G401.6 (cell line): ENCODE measurements at regions not wholly inside any gene's neighbourhood (a gene's known extent, or its start where the extent isn't known, plus 50 kb on each side); places are given as distances from the start of the nearest gene placed in this dataset.

Source experiments
- FAIRE-seq: peaks from 2 replicates; lab custom pipeline; 2012; peaks lifted over from hg19 to GRCh38; lab: Jason Lieb, UNC

DNA sequence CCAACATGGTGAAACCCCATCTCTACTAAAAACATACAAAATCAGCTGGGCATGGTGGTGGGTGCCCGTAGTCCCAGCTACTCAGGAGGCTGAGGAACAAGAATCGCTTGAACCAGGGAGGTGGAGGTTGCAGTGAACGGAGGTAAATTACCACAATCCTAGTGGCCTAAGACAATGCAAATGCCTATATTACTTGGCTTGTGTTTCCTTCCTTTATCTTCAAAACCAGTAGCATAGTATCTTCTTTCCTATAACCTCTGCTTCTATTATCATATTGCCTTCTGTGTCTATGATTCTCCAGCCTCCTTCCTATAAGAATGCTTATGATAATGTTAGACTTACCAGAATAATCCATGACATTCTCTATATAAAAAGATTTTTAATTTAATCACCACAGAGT, 156.2 kb upstream of the RGS18 start:
- no peak for FAIRE-seq

DNA sequence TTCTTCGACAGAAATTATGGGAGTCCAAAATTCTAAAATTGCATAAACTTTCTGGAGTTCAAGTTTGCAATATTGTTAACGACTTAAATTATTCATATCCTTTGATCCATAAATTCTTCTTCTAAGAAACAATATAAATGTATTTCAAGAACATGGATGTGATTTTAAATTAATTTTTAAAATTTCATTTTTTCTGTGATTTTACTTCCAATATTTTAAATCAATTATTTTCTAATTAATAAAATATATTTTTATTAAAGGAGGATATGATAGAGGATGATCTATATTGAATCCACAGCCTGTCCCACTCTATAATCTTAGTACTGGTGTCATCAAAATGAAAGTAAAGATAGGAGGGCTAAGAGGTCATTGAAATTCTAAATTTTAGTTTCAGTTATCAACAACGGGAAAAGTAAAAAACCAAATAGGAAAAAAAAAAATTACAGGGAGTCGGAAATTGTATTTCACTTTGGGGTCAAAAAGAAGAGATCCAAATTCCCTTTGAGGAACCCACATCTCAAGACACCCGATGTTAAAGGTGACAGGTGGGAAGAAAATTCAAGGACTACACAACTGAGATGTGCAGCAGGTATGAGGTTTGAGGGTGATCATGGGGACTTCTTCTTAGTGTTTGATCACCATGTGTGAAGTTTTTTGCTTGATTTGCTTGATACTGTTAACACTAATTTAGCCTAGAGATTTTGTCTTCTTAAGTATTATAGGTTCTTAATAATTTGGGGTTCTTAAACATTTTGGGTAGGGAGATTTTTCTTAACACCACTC, 154.8 kb upstream of the RGS18 start:
- FAIRE-seq = peak; percentile 67

DNA sequence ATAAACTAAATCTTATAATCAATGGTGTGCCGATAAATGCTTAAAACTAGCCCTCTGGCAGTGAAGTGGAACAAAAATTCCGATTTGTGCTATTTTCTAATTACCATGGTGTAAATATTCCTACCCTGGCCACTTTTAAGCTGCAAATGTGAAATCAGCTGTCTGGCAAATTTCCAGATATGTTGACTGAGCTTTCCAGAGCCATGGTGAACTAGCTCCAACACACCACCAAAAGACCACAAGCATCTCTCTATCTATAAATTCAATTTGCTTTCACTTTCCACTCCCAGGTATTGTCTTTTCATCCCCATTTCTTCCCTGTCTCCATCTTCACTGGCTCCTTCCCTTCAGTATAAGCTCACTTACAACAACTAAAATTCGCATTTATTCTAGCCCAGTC, 152.3 kb upstream of the RGS18 start:
- FAIRE-seq = no peak

DNA sequence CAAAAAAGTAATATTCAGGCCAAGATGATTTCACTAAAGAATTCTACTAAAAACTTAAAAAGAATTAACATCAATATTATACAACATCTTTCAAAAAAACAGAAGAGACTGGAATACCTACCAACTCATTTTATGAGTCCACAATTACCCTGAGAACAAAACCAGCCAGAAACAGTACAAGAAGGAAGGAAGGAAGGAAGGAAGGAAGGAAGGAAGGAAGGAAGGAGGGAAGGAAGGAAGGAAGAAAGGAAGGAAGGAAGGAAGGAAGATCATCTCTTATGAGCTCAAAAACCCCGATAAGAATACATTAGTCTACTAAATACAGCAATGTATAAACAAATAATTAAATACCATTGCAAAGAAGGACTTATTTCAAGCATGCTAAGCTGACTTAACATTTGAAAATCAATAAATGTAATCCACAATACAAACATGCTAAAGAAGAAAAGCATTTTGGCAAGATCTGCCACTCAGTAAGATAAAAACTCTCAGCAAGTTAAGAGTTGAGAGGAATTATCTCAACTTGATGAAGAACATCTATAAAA, 149.9 kb upstream of the RGS18 start:
- FAIRE-seq = no peak

DNA sequence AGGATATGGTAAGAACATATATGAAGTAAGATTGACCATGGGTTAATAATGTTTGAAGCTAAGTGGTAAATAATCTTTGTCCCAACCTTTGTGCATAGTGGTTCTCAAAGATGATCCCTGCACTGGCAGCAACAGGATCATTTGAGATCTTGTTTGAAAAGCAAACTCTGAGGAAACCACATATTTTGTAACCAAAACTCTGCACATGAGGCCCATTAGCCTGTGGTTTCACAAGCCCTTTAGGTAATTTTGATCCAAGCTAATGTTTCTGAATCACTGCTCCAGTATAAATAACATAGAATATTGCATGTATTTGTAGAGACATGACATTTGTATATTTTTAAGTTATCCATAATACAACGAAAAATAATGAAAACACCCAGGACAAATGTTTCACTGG, 147.9 kb upstream of the RGS18 start:
- FAIRE-seq = no peak

DNA sequence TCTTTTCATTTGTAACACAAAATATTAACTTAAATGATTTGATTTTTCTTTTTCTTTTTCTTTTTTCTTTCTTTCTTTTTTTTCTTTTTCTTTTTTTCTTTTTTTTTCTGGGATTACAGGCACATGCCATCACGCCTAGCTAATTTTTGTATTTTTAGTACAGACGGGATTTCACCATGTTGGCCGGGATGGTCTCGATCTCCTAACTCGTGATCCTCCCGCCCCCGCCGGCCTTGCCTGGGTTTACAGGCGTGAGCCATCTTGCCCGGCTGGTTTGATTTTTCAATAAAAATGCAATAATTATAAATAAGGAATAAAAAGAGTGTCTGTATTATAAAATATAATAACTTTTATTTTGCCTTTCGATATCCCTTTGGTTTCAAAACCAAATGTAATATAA, 146.7 kb upstream of the RGS18 start:
- FAIRE-seq = no peak

DNA sequence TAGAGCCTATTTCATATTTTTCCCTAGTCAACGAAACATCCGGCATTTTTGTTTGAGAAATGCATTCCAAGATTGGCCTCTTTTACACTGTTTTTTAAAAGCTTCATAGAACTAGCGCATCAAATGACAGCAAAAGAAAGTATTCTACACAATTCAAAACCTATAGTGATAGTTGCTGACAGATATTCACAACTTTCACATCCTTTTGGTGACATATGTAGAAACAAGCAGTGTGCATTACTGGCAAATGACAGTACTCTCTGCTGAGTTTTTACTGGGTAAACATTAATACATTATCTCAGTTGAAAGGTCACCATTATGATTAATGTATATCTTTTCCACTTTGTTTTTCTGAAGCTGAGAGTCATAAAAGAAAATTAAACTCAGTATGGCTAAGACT, 135.4 kb upstream of the RGS18 start:
- no peak for FAIRE-seq

DNA sequence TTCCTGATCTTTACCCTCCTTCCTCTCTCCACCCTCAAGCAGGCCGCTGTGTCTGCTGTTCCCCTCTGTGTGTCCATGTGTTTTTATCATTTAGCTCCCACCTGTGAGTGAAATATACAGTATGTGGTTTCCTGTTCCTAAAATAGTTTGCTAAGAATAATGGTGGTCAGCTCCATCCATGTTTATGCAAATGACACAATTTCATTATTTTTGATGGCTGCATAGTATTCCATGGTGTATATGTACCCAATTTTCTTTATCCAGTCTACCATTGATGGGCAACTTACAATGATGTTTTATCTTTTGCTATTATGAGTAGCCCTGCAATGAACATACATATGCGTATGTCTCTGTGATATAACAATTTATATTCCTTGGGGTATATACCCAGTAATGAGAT, 133.4 kb upstream of the RGS18 start:
- FAIRE-seq = no peak

DNA sequence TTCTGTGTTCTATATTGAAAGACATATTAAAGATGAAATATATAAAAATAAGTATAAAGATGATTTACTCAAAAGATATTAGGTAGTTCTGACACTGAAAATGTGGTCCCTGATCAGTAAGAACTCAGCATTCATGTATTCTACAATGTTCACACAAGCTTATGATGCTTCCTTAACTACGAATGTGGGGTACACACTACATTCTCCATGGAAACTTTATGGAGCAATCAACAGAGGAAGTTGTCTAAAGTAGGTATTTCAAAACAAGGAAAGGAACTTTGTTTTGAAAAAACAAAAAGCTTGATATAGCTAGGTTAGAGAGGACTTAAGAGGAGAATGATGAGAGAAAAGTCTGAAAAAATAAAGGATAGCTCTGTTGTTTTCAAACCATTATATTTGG, 119.7 kb upstream of the RGS18 start:
- no peak for FAIRE-seq

DNA sequence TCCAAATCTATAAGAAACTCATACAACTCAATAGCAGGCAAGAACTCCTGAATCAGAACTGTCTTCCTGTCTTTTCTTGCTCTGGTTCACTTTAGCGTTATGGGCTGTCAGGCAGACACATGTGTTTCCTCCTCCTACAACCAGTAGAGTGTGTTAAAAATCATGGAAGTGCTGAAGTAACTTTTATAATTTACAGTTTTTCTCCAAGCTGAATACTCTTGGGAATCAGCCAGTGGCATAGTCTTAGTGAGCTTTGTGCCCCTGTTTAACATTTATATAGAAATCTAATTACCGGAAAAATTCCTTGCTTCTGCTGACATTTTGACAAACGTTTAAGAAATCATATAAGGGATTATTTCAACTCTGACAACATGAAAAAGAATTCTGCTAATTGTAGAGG, 113.1 kb upstream of the RGS18 start:
- FAIRE-seq = no peak

DNA sequence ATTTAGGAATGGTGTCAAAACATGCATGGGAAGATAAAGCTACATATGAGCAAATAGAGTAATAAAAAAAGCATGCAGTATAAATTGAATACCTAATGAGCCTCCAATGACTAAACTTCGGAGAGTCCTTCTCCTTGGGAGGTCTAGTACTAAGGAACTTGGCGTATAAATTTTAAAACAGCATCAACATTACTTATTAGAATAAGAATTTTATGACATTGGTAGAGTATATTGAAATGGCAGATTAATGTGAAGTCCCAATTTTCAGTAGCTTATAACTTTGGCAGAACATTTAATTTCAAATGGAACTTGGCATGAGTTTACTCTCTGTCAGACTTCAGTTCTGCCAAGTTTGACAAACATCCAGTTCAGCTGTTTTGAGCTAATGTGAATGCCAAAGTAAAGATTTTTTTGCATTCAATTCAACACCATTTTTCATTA, 104.7 kb upstream of the RGS18 start:
- FAIRE-seq = no peak

DNA sequence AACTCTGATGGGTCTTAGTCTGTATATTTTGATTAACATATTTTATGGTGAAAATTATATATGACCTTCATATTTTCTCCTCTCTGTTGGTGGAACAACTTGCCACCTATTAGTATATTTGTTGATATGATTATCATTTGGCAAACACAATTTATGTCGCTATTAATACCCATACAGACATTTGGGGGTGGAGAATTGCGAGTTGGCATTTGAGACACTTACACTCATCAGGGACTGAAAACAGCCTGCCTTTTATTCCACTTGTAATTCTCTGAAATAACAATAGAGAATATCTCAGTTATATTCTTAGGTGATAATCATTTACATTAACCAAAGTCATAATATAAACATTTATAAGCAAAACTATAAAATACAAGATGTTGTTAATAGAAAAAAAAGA, 100.5 kb upstream of the RGS18 start:
- FAIRE-seq = peak; percentile 63

DNA sequence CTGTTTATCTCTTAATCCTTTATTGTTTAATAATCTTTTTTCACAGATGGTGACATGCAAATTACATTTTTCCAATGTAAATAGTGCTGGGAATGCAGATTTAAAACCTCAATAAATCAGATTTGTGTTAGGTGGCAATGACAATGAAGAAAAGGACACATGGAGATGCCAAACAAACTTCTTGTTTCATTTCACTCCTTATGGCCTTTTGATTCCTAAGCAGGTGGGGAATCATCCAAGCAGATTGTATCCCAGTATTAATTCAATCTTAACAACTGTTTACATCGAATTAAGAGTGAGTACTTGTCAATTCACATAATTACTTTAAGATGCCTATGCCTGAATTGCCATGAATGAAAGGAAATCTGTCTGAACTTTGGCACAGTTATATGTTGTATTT, 98.9 kb upstream of the RGS18 start:
- FAIRE-seq = no peak

DNA sequence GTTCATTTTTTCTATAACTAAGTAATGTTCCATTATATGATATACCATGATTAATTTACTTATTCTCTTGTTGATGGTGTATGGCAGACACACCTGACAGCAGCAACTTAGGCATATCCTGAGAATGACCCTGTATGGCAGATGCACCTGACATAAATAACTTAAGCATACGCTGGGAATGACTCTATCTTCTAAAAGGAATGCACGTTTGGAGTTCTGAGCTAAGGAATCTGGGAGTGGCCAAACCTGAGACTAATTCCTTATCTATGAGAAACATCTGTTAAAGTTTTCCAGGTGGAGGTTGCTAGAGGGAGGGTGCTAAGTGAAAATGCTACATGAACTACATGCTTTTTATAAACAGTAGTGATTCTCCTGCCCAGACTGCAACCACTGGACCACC, 96.7 kb upstream of the RGS18 start:
- FAIRE-seq = no peak

DNA sequence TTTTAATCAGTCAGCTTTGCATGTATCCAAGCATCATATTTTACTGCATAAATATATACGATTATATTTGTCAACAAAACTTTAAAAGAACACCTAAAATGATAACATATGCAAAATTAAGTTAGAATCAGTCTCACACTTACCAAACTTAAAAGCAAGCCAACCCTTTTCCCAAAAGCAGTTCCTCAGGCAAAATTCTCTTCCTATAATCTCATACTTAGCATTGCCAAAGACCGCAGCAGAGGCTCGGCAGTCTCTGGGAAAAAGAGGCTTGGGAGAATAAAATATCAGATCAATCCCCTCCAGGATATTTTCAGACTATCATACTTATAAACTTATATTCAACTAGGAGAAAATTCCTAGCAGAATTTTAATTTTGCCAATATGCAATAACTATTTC, 93.2 kb upstream of the RGS18 start:
- FAIRE-seq = no peak

DNA sequence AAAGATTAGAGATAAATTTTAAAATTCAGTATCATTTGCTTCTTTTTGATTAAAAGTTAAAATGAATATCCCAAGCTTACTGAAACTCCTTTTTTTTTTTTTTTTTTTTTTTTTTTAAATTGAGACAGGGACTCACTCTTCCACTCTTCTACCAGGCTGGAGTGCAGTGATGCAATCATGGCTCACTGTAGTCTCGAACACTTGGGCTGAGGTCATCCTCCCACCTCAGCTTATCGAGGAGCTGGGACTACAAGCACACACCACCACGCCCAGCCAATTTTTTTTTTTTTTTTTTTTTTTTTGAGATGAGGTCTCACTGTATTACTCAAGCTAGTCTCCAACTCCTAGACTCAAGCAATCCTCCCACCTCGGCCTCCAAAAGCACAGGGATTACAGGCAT, 92.1 kb upstream of the RGS18 start:
- FAIRE-seq = no peak

DNA sequence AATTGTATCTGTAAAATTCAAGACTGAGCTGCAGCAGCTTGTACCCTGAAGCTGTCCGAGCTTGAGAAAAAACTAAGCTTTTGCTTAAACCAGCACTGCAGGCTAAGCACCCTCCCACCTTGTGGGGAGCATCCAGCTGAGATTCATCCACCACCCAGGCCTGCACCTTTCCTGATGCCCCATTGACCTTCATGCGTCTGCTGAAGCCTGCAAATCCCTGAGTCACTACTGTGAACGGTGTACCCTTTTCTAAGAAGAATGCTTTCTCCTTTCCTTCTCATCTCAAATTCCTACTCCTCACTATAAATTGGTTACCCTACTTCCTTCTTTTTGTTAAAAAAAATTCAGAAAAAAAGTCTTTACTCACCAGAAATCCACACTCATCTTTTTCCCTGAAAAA, 90.9 kb upstream of the RGS18 start:
- no peak for FAIRE-seq

DNA sequence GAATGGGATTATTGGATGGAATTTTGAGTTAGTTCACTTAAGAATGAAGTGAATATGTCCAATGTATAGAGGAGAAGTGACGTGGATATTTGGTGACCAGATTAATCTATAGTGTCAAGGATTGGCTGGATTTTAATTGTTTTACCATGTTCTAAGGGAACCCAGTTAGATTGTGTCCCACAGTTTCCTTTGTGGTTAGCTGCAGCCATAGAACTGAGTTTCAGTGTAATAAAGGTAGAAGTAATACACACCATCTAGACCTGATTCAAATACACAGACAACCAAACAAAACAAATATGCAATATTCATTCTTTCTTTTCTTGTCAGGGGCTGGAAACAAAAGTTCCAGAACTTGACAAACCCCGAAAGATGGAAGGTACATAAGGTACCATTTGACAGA, 88.0 kb upstream of the RGS18 start:
- no peak for FAIRE-seq

DNA sequence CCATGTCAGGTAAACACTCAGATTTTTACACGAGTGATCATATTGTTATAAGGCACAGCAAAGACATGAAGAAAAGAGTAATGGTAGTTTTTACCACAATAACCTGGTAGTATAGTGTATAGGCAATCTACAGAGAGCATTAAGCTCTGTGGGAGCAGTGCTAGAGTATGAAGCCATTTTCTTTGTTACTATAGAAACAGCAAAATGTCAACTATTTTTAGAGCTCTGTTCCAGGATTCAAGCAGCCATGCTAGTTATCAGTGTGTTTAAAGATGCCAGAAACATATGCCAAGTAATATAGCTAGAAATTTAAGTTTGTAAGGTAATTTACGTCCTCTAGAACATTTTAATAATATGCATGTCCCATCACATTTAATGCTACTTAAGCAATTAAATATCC, 77.6 kb upstream of the RGS18 start:
- FAIRE-seq = no peak

DNA sequence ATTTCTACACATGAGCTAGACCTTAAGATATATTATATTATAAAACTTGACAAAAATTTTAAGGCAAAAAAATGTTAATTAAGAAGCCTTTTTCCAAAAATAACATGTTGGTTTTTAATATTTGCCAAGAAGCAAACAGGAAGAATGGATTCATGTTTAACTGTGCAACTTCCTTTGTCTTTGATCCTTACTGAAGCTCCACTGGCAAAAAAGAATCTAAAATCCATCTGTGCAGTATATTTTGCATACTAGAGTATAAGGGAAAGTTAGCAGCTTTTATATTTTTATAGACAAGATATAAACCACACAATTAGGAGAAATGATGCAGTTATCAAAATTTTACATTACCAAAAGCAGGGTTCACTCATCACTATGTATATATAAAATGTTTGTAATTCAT, 76.9 kb upstream of the RGS18 start:
- no peak for FAIRE-seq

DNA sequence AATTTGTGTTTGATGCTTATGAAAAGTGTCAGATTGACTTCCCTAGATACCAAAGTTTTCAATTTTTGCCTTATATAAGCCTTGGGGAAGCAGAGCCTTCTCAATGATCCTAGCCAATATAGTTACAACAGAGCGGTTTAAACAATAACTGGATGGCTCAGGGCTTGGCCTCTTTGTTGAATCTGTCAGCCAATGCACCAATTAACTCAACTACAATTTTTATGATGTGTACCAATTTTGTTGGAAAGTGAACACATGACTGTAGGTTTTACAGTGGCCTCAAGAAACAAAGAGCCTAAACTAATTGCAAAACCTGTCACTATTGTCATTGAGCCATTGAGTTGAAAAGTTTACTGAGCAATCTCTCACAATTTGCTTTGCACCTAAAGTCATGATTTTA, 71.6 kb upstream of the RGS18 start:
- FAIRE-seq = no peak

DNA sequence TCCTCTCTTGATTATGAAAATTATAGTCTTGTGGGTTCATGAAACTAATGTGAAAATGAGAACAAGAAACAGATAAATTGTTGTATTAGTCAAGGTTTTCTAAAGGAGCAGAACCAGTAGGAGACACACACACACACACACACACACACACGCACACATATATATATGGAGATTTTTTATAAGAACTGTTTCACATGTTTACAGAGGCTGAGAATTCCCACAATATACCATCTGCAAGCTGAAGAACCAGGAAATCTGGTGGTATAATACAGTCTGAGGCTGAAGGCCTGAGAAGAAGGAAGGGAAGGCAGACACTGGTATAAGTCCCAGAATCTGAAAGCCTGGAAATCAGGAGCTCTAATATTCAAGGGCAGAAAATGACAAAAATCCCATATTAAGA, 70.9 kb upstream of the RGS18 start:
- FAIRE-seq = no peak

DNA sequence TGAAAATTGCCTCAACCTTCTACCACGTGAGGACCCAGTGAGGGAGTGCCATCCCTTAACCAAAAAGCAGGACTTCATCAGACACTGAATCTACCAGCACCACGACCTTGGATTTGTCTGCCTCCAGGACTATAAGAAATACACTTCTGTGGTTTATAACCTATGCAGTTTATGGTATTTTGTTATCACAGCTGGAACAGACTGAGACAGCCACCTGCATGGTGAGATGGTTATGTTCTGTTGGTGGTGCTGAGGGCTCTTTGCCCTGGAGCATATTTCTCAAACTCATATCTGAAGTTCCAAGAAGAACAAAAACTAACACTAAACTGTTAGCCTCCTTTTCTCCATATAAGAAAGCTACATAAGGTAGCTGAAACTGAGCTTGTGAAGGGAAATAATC, 69.8 kb upstream of the RGS18 start:
- no peak for FAIRE-seq

DNA sequence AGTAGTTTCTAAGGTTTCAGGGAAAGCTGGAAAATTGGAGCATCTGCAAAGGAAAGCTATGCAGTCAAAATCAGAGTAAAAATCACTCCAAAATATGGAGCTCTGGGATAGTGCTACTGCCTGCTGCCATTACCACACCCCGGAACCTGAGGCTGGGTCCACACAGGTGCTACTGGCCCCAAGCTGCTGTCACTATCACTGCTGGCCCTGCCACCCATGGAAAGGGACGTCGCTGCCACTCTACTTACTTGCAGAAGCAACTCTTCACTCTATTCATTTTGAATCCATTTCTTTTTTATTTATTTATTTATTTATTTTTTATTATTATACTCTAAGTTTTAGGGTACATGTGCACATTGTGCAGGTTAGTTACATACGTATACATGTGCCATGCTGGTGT, 60.3 kb upstream of the RGS18 start:
- no peak for FAIRE-seq

DNA sequence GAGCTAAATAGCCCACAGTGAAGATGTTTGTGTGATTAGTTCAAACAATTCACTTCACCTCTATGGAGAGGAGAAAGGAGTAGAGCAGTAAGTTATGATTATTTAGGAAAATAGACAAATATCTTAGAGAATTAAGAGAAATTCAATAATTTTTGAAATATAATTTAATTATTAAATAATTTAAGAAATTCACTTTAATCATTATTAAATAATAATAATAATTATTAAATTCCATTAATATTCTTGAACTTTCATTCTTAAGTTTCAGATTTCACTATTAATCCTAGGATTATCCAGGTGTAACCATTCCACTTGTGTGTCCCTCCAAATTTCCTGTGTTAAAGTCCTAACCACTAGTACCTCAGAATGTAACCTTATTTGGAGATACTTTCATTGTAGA, 58.9 kb upstream of the RGS18 start:
- FAIRE-seq = peak; percentile 84
